ENCODE measurements at regions not wholly inside any gene's neighbourhood (a gene's known extent, or its start where the extent isn't known, plus 50 kb on each side); places are given as distances from the start of the nearest gene placed in this dataset.

DNA sequence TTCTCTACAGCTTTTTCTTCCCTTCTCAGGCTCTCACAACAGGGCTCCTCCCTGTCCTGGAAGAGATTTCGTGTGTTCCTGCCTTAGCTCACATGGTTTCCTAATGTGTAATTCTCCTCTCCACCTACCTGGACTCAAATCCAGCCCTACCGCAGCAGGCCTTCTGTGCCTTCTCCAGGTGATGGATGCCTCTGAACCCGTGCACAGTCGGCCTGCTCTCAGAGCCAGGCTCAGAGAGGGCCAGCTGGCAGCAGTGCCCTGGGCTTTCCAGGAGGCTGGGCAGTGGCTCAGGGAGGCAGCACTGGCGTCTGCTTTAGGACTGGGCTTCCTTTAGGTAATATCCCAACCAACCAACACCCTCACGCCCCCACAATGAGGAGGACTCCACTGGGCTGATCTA is 123.2 kb upstream of the TMC3 start:
- H3K4me1 Mint-ChIP-seq (ENCODE audit: low read depth) = no peaks in the 10 kb centered on the region
- H3K36me3 Mint-ChIP-seq = no peaks in the 10 kb centered on the region
- DNase-seq = no peak
- no peak overlapping the region for H3K27ac Mint-ChIP-seq
- no peak overlapping the region for H3K4me3 Mint-ChIP-seq
- POLR2A ChIA-PET = no interaction called here
- peaks cover 3% of the 10 kb centered on the region for H3K27me3 Mint-ChIP-seq
- CTCF ChIA-PET = no interaction called here
- H3K9me3 Mint-ChIP-seq = no peaks in the 10 kb centered on the region
- intact Hi-C loops (cut with micrococcal nuclease) = no loop called here

GRCh38 chr15:81495780-81496467 is 121.9 kb upstream of the TMC3 start:
- Mint-ChIP-seq H3K27me3 (peaks cover 6% of the 10 kb centered on the region), H3K4me3 (no peak overlapping the region), H3K36me3 (no peaks in the 10 kb centered on the region), H3K9me3 (no peaks in the 10 kb centered on the region), H3K4me1 (ENCODE audit: low read depth) (no peaks in the 10 kb centered on the region), H3K27ac (no peak overlapping the region)
- CTCF ChIA-PET = no interaction called here
- no peak for DNase-seq
- POLR2A ChIA-PET = no interaction called here
- intact Hi-C loops (cut with micrococcal nuclease) = no loop called here

DNA sequence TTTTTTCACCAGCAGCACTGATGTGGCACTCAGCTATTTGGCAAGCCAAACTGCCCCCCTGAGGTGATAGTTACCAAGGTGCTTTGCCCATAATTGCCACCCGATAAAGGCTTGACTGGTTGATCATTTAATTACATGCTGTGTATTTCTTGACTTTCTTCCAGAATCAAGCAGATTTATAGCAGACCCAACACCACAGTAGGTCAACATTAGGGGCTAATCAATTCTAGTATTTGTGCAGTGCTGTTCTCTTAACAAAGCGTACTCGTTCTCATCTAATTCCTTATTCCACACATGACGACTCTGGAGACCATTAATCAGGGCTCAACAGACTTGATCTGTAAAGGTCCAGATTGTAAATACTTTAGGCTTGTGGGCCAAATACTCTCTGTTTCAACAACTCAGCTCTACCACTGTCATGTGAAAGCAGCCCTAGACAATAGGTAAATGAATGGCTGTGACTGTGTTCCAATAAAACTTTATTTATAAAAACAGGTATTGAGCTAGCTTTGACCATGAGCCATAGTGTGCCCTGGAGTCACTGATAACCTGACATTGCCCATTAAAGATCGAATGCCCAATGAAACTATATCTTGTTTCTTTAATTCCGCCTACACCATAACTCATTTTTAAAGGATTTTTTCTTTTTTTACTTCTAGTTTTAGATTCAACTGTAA is 119.1 kb upstream of the TMC3 start:
- Mint-ChIP-seq H3K27ac (no peak overlapping the region), H3K36me3 (no peaks in the 10 kb centered on the region), H3K4me1 (ENCODE audit: low read depth) (no peaks in the 10 kb centered on the region), H3K9me3 (no peaks in the 10 kb centered on the region), H3K27me3 (peaks cover 10% of the 10 kb centered on the region), H3K4me3 (no peak overlapping the region)
- ChIA-PET CTCF (no interaction called here), POLR2A (no interaction called here)
- DNase-seq = no peak
- intact Hi-C loops (cut with micrococcal nuclease) = no loop called here

DNA sequence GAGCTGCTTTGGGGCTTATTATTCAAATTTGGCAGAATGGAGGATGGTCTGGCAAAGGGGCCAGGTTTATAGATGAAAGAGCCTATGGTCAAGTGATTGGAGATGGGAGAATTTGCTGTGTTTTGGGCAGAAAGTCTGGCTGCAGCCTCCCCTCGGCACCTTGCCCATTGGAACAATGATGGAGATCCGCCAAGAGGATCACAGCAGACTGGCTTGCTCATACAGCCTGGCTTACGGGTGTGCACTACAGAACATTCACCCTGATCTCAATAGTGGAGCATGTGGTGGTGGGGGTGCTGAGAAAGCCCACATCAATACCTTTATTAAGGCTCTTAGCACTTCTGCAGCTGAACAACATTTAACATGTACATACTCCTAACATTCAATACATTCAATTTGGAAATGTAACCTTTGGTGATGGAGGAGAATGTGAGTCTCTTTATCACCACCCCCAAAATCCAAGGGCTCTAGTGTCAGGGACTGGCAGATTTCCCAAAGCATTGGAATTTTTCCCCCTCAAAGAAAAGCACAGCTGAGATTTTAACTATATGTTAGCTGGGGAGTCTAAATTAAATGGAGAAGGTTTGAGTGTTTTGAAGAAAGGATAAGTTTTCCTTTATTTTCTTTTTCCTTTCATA is 118.4 kb upstream of the TMC3 start:
- no peaks in the 10 kb centered on the region for H3K9me3 Mint-ChIP-seq
- peaks cover 10% of the 10 kb centered on the region for H3K27me3 Mint-ChIP-seq
- ChIA-PET CTCF (interaction anchor here (0.5 kb wide), 1 partner anchor 645 kb away, joined by 3 read pairs; no protein-coding TSS in a partner anchor), POLR2A (no interaction called here)
- no peaks in the 10 kb centered on the region for H3K4me1 Mint-ChIP-seq (ENCODE audit: low read depth)
- intact Hi-C loops (cut with micrococcal nuclease) = no loop called here
- H3K27ac Mint-ChIP-seq = no peak overlapping the region
- no peaks in the 10 kb centered on the region for H3K36me3 Mint-ChIP-seq
- DNase-seq = no peak
- H3K4me3 Mint-ChIP-seq = no peak overlapping the region

GRCh38 chr15:81491414-81492096 is 117.5 kb upstream of the TMC3 start:
- ChIA-PET CTCF (no interaction called here), POLR2A (no interaction called here)
- DNase-seq = no peak
- Mint-ChIP-seq H3K4me1 (ENCODE audit: low read depth) (no peaks in the 10 kb centered on the region), H3K27ac (no peak overlapping the region), H3K9me3 (no peaks in the 10 kb centered on the region), H3K4me3 (no peak overlapping the region), H3K36me3 (no peaks in the 10 kb centered on the region), H3K27me3 (peaks cover 10% of the 10 kb centered on the region)
- intact Hi-C loops (cut with micrococcal nuclease) = no loop called here

GRCh38 chr15:81485806-81486205 is 111.8 kb upstream of the TMC3 start:
- H3K27me3 Mint-ChIP-seq = peaks cover 4% of the 10 kb centered on the region
- POLR2A ChIA-PET = no interaction called here
- CTCF ChIA-PET = interaction anchor here (0.6 kb wide), 1 partner anchor 11 kb away, joined by 5 read pairs; no protein-coding TSS in a partner anchor
- no peaks in the 10 kb centered on the region for H3K9me3 Mint-ChIP-seq
- no peaks in the 10 kb centered on the region for H3K36me3 Mint-ChIP-seq
- no peak for DNase-seq
- intact Hi-C loops (cut with micrococcal nuclease) = no loop called here
- H3K4me3 Mint-ChIP-seq = no peak overlapping the region
- H3K4me1 Mint-ChIP-seq (ENCODE audit: low read depth) = no peaks in the 10 kb centered on the region
- H3K27ac Mint-ChIP-seq = no peak overlapping the region

DNA sequence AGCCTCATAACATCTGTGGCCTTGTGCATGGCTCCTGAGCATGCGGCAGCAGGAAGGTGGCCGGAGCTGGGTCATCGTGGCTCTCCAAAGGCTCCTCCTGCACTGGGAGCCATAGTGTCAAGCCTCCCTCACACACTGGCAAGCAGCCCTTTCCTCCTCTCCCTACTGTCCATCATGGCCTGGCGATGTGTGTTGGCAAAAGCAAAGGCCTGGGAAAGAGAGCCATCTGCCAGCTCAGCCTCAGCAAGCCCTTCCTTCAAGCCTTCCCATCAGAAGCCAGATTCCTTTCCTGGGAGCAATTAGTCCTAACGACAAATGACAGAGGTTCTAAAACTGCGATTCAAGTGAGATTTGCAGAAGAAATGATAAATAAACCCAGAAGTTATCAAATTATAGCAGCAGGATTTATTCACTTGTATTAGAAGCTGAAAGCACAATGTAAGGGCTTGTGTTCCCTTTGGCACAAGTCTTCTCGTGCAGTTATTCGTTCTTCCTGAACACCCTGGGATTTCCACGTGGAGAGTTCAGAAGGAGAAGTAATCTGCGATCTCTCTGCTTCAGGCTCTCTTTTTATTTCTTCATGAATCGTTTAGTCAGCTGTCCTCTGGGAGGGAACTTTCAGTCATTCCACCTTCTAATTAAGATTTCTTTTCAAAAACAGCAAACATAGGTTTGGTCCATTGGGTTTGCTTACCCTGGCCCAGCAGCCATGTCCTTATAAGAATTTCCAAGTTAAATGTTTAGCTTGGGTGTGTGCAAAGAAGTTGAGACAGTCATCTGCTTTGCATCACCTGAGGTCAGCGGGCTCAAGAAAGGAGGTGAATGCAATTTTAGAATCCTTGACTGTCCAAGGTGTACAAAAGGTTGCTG is 110.3 kb upstream of the TMC3 start:
- intact Hi-C loops (cut with micrococcal nuclease) = no loop called here
- Mint-ChIP-seq H3K27ac (no peak overlapping the region), H3K4me3 (no peak overlapping the region), H3K36me3 (no peaks in the 10 kb centered on the region), H3K4me1 (ENCODE audit: low read depth) (no peaks in the 10 kb centered on the region), H3K9me3 (no peaks in the 10 kb centered on the region), H3K27me3 (peaks cover 4% of the 10 kb centered on the region)
- CTCF ChIA-PET = no interaction called here
- POLR2A ChIA-PET = no interaction called here
- DNase-seq = no peak

DNA sequence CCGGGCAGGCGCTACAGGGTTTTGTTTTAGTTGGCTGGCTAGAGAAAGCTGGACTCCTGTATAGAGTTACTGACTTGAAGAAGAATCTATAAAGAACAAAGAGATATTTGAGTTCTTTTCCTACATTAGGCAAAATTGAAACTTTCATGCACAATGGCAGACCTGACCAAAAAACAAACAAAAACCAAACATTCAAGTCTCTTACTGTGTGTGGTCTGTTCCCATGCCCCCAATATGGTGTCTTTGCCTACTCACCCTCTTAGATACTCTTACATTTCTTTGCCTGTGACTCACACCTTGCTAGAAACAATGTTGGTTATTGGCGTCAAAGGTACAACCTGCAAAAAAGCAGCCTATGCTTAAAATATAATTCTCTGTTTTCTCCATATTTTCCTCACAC is 109.5 kb upstream of the TMC3 start:
- Mint-ChIP-seq H3K27me3 (peaks cover 2% of the 10 kb centered on the region), H3K9me3 (no peaks in the 10 kb centered on the region), H3K27ac (no peak overlapping the region), H3K36me3 (no peaks in the 10 kb centered on the region), H3K4me1 (ENCODE audit: low read depth) (no peaks in the 10 kb centered on the region), H3K4me3 (no peak overlapping the region)
- ChIA-PET POLR2A (no interaction called here), CTCF (no interaction called here)
- intact Hi-C loops (cut with micrococcal nuclease) = no loop called here
- DNase-seq = no peak

DNA sequence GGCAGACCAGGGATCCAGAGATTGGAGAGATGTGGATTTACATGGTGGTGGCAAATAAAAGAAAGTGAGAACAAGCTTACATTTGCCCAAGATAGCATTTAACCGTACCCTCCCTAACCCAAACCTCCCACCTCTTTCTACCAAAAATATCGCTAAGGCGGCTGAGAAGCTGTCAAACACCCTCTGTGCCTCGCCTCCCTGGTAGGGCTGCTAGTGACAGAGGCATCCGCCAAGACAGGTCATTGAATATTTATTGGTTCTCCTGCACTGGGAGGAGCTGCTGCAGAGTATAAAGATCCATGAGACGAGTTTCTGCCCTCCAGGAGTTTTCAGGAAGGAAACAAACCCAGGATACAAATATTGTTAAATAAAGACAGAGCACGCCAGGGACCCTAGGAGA is 107.3 kb upstream of the TMC3 start:
- Mint-ChIP-seq H3K9me3 (no peaks in the 10 kb centered on the region), H3K27me3 (no peaks in the 10 kb centered on the region), H3K36me3 (no peaks in the 10 kb centered on the region), H3K4me1 (ENCODE audit: low read depth) (no peaks in the 10 kb centered on the region), H3K27ac (no peak overlapping the region), H3K4me3 (no peak overlapping the region)
- no peak for DNase-seq
- ChIA-PET CTCF (interaction anchor here (0.6 to 1.8 kb wide), 7 partner anchors 9 to 716 kb away, joined by 3 to 7 read pairs (median 4); no protein-coding TSS in a partner anchor), POLR2A (no interaction called here)
- intact Hi-C loops (cut with micrococcal nuclease) = loop anchor here (2.0 kb wide), 1 partner anchor 717 kb away; no protein-coding TSS in a partner anchor

- Mint-ChIP-seq H3K4me1 (ENCODE audit: low read depth) (no peaks in the 10 kb centered on the region), H3K36me3 (no peaks in the 10 kb centered on the region), H3K27me3 (no peaks in the 10 kb centered on the region), H3K27ac (no peak overlapping the region), H3K9me3 (no peaks in the 10 kb centered on the region), H3K4me3 (no peak overlapping the region)
- no peak for DNase-seq
- ChIA-PET CTCF (interaction anchor here (0.6 to 1.9 kb wide), 7 partner anchors 10 to 716 kb away, joined by 3 to 6 read pairs (median 4); no protein-coding TSS in a partner anchor), POLR2A (no interaction called here)
- intact Hi-C loops (cut with micrococcal nuclease) = loop anchor here (1.0 to 2.0 kb wide), 3 partner anchors 459 to 718 kb away; no protein-coding TSS in a partner anchor
Observed at GRCh38 chr15:81480645-81481053, 106.6 kb upstream of the TMC3 start.

GRCh38 chr15:81478354-81478753 is 104.3 kb upstream of the TMC3 start:
- ChIA-PET CTCF (no interaction called here), POLR2A (no interaction called here)
- intact Hi-C loops (cut with micrococcal nuclease) = no loop called here
- peaks cover 2% of the 10 kb centered on the region for H3K27me3 Mint-ChIP-seq
- no peaks in the 10 kb centered on the region for H3K9me3 Mint-ChIP-seq
- DNase-seq = no peak
- no peak overlapping the region for H3K27ac Mint-ChIP-seq
- H3K4me3 Mint-ChIP-seq = no peak overlapping the region
- no peaks in the 10 kb centered on the region for H3K4me1 Mint-ChIP-seq (ENCODE audit: low read depth)
- H3K36me3 Mint-ChIP-seq = no peaks in the 10 kb centered on the region

DNA sequence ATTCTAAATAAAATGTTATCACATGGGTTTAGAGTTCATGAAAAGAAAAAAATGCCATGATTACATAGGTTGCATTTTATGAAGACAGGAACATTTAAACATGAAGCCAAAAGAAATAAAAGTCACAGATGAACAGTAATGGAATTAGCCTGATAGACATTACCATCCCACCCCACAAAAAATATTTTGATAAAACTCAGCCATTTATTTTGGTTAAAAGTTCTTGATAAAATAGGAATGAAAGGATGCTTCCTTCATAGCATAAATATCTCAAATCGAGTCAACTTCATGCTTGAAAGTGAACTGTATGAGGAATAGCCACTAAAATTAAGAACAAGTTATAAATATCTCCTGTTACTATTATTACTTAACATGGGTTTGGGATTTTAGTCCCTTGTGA is 101.9 kb upstream of the TMC3 start:
- H3K27ac Mint-ChIP-seq = no peak overlapping the region
- CTCF ChIA-PET = no interaction called here
- no peak for DNase-seq
- H3K4me3 Mint-ChIP-seq = no peak overlapping the region
- H3K4me1 Mint-ChIP-seq (ENCODE audit: low read depth) = no peaks in the 10 kb centered on the region
- peaks cover 6% of the 10 kb centered on the region for H3K27me3 Mint-ChIP-seq
- H3K36me3 Mint-ChIP-seq = no peaks in the 10 kb centered on the region
- POLR2A ChIA-PET = no interaction called here
- H3K9me3 Mint-ChIP-seq = no peaks in the 10 kb centered on the region
- intact Hi-C loops (cut with micrococcal nuclease) = no loop called here
